T-helper 2 cell (primary cell): ENCODE measurements at regions not wholly inside any gene's neighbourhood (a gene's known extent, or its start where the extent isn't known, plus 50 kb on each side); places are given as distances from the start of the nearest gene placed in this dataset.

Source experiments
- DNase-seq, 5 experiments: peaks; one replicate each; pipeline versions ENCODE4 v3.0.0 to v3.0.0-alpha.2; 2012 to 2022

GRCh38 chr6:95142661-95143335, 434.5 kb upstream of the MANEA start:
- peak in 1 of 5 experiments; percentile 65 for DNase-seq

- DNase-seq: no peak
These were observed 433.7 kb upstream of the MANEA start for GRCh38 chr6:95143408-95144180.

GRCh38 chr6:95145457-95145856, 431.9 kb upstream of the MANEA start:
- DNase-seq: no peak

DNA sequence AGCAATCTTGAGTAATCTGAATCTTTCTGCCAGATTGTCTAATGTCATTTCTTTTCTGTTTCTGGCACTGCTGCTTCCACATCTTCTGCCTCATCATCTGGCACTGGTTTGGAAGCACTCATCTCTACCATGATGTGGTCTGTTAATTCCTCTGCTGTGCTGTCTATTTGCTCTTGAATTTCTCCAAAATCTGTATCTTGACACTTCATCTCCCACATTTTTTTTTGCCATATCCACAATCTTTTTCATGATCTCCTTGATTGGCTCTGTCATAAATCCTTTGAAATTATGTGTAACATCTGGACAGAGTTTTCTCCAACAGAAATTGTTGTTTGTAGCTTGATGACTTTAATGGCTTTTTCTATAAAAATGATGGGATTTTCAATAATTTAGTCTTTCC, 417.8 kb upstream of the MANEA start:
- DNase-seq: no peak

DNA sequence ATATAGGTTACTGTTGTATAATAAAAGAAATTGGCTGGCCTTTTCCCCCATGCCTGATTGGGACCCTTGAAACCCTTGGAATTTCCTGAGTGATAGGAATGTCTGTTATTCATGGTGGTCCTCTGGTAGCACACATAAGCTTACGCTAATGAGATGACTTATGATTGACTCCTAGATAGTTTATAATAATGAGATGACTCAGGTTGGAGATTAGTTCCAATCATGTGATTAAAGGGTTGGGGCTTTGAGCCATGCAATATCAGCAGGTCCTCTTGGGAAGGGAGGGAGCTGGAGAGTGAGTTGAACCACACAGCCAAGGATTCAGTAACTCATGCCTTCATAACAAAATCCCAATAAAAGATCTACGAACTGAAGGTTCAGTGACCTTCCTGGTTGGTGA, 407.6 kb upstream of the MANEA start:
- DNase-seq: no peak

DNA sequence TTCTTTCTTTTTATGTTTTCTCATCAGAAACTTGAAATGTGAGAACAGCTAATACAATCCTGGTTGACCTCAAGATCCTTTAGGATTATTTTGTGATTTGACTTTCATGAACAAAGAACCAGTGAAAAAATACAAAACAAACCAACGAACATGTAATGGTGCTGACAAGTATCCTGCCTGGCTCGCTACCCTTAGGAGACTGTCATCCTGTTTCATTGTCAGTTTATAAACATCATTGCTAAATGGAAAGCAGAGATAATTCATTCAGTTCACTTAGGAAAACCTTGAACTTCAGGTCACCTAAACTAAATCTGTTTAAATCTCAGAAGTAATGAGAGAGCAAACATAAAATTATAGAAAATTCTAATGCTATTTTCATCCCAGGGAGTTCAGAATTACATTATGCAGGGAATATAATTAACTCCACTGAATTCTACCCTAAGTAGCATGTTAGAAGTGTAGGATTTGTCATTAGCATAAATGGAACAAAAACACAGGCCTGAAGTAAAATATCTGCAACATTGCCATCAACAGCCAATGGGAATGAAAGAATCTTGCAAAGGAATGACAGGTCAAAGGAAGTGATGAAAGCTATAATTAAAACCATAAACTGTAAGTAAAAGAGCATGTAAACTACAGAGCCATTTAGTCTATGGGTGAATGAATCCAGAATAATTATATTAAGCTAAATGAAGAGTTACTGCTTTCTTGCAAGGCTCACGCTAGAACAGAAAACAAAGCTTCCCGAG, 401.2 kb upstream of the MANEA start:
- no peak for DNase-seq

GRCh38 chr6:95185874-95186273, 391.5 kb upstream of the MANEA start:
- no peak for DNase-seq

GRCh38 chr6:95186710-95187109, 390.6 kb upstream of the MANEA start:
- no peak for DNase-seq

DNA sequence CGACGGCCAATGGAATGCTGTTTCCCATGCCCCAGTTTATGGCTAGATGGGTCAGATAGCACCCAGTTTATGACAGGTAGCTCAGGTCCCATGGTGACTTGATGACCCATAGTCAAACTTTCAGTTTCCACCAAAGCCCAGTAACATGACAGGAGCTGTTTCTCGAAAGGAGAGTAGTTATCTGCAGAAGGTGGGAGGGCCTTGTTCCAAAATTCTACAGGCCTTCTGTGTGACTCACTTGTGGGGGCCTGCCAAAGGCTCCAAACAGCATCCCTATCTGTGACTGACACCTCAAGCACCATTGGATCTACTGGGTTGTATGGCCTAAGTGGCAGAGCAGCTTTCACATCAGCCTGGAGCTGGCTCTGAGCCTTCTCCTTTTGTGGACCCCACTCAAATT, 379.7 kb upstream of the MANEA start:
- no peak for DNase-seq

GRCh38 chr6:95203153-95203754, 374.1 kb upstream of the MANEA start:
- DNase-seq: peak in 1 of 5 experiments; percentile 33

DNA sequence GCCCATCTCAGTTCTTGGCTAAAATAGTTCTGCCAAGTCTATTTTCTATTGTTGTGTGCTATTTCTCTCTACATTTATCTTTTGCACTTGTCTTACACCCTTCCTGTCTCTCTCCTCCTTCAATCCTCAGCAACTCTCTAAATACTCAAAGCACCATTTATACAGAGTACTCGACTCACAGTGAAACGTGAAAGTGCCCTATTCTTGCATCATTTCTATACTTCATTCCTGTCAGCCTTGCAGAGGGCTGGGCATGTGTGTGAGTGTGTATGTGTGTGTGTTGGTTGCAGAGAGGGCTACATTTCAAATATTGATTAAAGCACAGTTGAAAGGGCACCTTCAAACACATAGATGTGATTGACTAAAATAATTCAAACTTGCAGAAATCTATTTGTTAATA, 373.2 kb upstream of the MANEA start:
- peak in 1 of 5 experiments; percentile 4 for DNase-seq

DNA sequence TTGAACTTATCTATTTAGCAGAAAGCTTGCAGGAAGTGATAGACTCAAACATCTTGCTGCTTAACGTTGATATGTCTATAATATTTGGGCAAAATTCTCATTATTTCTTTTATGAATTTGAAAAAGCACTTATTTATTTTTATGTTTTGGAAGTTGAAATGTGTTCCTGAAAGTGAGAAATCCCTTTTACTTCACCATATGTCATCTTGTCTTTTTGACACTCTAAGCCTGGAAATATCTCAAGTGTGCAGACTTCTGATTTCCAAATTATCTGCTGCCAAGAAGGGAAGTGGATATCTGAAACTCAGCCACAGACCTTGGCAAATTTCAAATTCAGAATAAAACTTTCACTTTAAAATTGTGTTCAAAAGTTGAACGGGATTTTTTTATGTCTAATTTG, 368.7 kb upstream of the MANEA start:
- DNase-seq: no peak

GRCh38 chr6:95209074-95209473, 368.3 kb upstream of the MANEA start:
- DNase-seq: no peak

DNA sequence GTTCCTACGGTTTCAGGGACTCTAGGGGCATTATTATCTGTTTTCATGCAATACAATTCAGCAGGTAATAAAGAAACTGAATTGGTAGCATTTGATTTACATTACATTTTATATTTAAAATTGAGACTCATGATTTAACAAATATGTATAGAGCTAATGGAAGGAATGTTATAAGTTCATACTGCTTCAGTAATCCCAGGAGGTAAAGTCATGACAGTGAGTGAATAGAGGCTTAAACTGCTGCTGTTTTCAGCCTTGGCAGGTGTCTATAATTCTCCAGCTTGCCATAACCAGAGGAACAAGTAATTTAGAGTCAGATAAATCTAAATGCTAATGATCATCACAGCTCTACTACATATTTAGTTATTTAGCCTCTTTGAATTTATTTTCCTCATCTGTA, 360.8 kb upstream of the MANEA start:
- DNase-seq: no peak

- DNase-seq: no peak
These were observed 350.0 kb upstream of the MANEA start for GRCh38 chr6:95227351-95227750.

DNA sequence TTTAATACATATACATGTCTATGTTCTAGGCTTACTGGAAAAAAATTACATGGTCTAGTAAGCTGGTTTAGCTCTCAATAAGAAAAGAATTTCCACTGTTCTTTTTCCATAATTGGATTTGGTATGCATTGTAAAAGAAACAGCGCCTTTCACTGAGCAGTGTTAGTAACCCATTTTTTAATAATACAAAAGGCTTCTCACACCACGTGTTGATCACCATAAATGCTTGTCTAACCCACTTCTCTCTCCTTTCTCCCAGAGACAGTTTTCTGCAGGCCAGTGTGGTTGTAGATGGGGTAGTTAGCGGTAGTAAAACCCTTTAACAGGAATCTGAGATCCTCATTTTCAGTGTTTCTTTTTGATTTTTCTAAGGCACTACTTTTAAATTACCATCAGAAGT, 348.7 kb upstream of the MANEA start:
- DNase-seq: no peak

DNA sequence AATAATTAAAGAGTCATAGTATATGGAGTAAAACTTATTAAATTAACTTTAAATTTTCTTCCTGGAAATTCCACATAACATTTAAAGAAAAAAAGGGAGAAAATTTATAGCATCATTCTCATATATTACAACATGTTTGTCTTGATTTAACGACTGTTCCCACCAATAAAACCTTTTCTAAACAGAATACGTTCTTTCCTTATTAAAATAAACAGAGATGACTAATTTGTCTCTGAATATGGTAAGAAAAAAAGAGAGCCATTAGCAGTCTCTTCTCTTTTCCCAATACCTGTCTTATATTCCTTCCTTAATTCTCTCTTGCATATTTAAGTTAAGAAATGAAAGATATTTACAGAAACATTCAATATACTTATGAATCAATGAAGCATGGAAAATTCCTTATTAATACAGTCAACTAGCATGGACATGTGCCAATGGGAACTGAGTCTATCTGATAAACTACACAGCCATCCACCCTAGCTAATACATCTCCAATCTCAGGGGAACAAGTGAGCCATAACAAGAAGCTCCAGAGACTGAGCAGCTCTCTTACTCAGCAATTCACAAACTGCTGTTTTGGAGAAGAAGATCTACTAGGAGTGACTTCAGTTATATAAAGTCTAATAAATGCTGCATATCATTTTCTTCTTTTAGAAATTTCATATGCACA, 347.1 kb upstream of the MANEA start:
- DNase-seq: no peak

DNA sequence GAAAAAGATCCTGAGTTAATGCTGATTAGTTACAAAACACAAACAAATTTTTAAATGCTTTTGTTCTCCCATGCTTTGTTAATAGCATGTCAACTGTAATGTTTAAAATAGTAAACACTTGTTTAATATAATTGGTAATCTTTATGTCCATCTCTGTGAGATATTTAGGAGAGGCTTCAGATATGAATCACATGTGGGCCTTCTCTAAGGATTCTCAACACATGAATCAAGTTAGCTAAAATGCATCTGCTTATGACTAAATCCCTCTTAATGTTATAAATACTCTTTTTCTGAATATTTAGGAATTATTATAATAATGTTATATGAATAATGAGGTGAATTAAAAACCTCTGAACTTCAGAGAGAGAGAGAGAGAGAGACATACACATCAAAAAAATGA, 345.9 kb upstream of the MANEA start:
- DNase-seq: no peak

DNA sequence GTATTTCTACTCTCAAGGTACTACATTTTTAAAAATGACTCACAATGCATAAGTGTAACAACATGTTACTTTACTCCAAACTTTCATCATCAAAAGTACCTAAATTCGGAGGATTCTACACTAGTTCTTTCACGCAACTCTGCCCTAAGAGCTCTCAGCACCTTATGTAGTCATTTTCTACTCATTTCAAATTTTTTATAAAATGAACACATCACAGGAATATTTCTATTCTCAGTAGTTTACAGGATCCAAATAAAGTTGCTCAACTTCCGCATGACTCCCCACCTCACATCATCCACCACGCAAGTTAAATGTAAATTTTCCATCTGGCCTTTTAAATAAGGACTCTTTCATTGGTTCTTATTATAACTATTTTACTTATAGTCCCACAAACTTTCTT, 344.9 kb upstream of the MANEA start:
- no peak for DNase-seq

DNA sequence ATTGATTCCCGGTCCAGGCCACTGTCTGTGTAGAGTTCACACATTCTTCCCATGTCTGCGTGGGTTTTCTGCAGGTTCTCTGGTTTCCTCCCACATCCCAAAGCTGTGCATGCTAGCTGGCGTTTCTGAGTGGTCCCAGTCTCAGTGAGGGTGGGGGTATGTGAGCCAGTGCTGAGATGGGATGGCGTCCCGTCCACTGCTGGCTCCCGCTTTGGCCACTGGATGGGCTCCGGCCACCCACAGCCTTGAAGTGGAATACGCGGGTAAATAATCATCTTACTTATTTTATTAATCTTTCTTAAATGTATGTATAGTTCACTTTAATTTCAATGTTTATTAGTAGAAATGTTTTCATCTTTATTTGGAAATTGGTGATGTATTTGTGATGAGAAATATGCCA, 343.5 kb upstream of the MANEA start:
- DNase-seq: no peak

GRCh38 chr6:95240514-95240913, 336.8 kb upstream of the MANEA start:
- no peak for DNase-seq

DNA sequence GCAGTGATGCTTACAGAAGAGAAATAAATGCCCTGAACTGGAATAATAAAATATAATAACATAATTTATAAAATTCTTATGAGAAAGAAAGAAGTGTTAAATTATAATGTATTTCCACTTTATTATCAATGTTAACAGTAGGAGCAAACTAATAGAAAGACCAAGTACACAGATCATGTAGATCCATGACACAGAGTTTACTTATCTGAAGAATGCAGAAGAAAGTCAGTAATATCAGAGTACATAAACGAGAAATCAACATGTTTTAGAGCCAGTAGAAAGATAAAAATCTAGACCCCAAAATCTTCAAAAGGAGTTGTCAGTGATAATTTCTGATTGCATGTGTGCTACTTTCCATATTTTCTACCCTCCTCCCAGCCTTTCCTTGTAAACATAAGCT, 334.8 kb upstream of the MANEA start:
- no peak for DNase-seq

DNA sequence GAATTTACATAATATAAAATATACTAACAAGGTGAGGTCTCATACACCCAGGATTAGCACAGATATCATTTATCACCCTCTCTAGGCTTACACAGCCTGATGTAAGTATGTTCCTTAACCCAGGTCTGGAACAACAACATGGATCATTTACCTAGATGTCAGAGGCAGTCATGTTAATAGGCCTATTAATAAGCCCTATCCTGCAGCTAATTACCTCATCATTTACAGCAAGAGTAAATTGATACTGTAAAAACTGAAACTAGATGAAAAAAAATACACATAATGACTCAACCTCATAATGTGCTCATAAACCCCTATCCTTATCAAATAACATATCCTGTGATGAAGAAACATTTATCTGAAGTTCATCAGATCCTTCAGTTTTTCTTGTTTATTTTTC, 334.3 kb upstream of the MANEA start:
- no peak for DNase-seq
